ENCODE measurements at regions not wholly inside any gene's neighbourhood (a gene's known extent, or its start where the extent isn't known, plus 50 kb on each side); places are given as distances from the start of the nearest gene placed in this dataset.

DNA sequence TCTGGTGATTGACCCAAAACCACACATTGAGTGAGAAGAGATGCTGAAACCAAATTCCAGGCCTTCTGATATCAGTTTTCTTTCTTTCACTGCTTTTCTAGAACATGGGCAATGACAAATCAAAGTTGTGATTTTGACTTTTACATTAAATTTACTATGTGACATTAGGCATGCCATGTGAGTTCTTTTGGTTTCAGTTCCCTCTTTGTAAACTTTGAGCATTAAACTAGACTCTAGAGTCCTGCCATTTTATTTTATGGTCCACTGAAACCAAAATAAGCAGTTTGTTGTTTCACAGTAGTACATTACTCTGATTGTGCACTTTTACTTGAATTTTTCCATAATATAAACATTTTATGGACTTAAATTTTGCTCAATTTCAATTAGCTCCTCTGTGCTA, 381.1 kb upstream of the SEMA3D start:
- Histone ChIP-seq H3K4me2 (ENCODE audit: control insufficient read depth, extremely low read depth, insufficient read depth, low read depth, low read length) (no peak overlapping the region), H3K27me3 (ENCODE audit: control insufficient read depth, extremely low read depth, insufficient read depth, low read length) (no peaks in the 10 kb centered on the region), H3K9me3 (ENCODE audit: control insufficient read depth, low read depth, low read length) (no peaks in the 10 kb centered on the region), H3K4me3 (ENCODE audit: control insufficient read depth in 2 of 3, extremely low read depth in 1 of 3, insufficient read depth in 2 of 3, low read depth in 1 of 3, low read length in 3 of 3) (no peak overlapping the region), H3K4me1 (ENCODE audit: control insufficient read depth, extremely low read depth, insufficient read depth, low read length) (no peaks in the 10 kb centered on the region), H2AFZ (ENCODE audit: control insufficient read depth, low read length) (no peak overlapping the region), H4K20me1 (ENCODE audit: control insufficient read depth, extremely low read depth, insufficient read depth, low read length) (no peaks in the 10 kb centered on the region), H3K79me2 (ENCODE audit: control insufficient read depth, insufficient read depth, low read length) (no peaks in the 10 kb centered on the region), H3K27ac (ENCODE audit: control insufficient read depth, insufficient read depth, low read length) (no peak overlapping the region), H3K36me3 (ENCODE audit: control insufficient read depth in 2 of 2, extremely low read depth in 1 of 2, insufficient read depth in 2 of 2, low read length in 2 of 2) (no peaks in the 10 kb centered on the region), H3K9me1 (ENCODE audit: control insufficient read depth, extremely low read depth, insufficient read depth, low read length) (no peaks in the 10 kb centered on the region), H3K9ac (ENCODE audit: control insufficient read depth, extremely low read depth, insufficient read depth, low read length) (no peak overlapping the region)
- TF ChIP-seq, protein P1, sequence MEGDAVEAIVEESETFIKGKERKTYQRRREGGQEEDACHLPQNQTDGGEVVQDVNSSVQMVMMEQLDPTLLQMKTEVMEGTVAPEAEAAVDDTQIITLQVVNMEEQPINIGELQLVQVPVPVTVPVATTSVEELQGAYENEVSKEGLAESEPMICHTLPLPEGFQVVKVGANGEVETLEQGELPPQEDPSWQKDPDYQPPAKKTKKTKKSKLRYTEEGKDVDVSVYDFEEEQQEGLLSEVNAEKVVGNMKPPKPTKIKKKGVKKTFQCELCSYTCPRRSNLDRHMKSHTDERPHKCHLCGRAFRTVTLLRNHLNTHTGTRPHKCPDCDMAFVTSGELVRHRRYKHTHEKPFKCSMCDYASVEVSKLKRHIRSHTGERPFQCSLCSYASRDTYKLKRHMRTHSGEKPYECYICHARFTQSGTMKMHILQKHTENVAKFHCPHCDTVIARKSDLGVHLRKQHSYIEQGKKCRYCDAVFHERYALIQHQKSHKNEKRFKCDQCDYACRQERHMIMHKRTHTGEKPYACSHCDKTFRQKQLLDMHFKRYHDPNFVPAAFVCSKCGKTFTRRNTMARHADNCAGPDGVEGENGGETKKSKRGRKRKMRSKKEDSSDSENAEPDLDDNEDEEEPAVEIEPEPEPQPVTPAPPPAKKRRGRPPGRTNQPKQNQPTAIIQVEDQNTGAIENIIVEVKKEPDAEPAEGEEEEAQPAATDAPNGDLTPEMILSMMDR (optimal IDR thresholded peaks at IDR 0.05 in 1 of 3, IDR thresholded peaks at IDR 0.05 in 1 of 3, conservative IDR thresholded peaks at IDR 0.05 in 1 of 3; ENCODE audit: extremely low read depth in 1 of 3, insufficient read depth in 2 of 3, low read length in 3 of 3) = no peak
- no peak for TF ChIP-seq EZH2 (IDR thresholded peaks at IDR 0.05; ENCODE audit: low read length)
- dilution Hi-C loops (cut with MboI; ENCODE audit: extremely low pct_ligation_motif_present, low sequenced_read_pairs) = no loop called here
- no peak for DNase-seq (ENCODE audit: low read depth, low spot score)
- FAIRE-seq = no peak

DNA sequence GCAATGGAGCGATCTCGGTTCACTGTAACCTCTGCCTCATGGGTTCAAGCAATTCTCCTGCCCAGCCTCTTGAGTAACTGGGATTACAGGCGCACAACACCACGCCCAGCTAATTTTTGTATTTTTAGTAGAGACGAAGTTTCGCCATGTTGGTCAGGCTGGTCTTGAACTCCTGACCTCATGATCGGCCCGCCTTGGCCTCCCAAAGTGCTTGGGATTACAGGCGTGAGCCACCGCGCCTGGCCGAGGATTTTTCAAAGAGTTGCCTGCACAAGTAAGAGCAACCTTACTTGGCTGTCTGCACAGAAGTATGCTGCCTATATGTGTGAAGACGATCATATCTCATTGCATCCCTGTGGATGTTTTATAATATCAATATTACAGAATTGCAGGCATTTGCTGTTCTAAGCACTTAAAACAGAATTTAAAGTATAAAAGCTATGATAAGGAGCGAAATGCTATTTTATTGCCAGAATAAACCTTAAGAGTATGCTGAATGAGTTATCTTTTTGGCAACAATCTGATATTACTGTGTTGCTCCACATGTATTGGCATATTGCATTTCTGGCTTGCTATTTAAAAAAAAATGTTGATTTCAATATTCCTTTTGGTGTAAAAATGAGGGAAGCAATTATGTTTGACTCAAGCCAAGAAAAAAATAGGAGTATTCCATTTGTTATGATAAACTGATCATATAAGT, 379.4 kb upstream of the SEMA3D start:
- H3K4me1 ChIP-seq (ENCODE audit: control insufficient read depth, extremely low read depth, insufficient read depth, low read length) = no peaks in the 10 kb centered on the region
- no peak overlapping the region for H3K9ac ChIP-seq (ENCODE audit: control insufficient read depth, extremely low read depth, insufficient read depth, low read length)
- no peak for DNase-seq (ENCODE audit: low read depth, low spot score)
- dilution Hi-C loops (cut with MboI; ENCODE audit: extremely low pct_ligation_motif_present, low sequenced_read_pairs) = no loop called here
- H3K27me3 ChIP-seq (ENCODE audit: control insufficient read depth, extremely low read depth, insufficient read depth, low read length) = no peaks in the 10 kb centered on the region
- no peak overlapping the region for H3K4me2 ChIP-seq (ENCODE audit: control insufficient read depth, extremely low read depth, insufficient read depth, low read depth, low read length)
- H3K27ac ChIP-seq (ENCODE audit: control insufficient read depth, insufficient read depth, low read length) = no peak overlapping the region
- no peak for FAIRE-seq
- H3K9me3 ChIP-seq (ENCODE audit: control insufficient read depth, low read depth, low read length) = no peaks in the 10 kb centered on the region
- no peak overlapping the region for H3K4me3 ChIP-seq (ENCODE audit: control insufficient read depth in 2 of 3, extremely low read depth in 1 of 3, insufficient read depth in 2 of 3, low read depth in 1 of 3, low read length in 3 of 3)
- H3K79me2 ChIP-seq (ENCODE audit: control insufficient read depth, insufficient read depth, low read length) = no peaks in the 10 kb centered on the region
- H3K36me3 ChIP-seq (ENCODE audit: control insufficient read depth in 2 of 2, extremely low read depth in 1 of 2, insufficient read depth in 2 of 2, low read length in 2 of 2) = no peaks in the 10 kb centered on the region
- H3K9me1 ChIP-seq (ENCODE audit: control insufficient read depth, extremely low read depth, insufficient read depth, low read length) = no peaks in the 10 kb centered on the region
- TF ChIP-seq, protein P1 (optimal IDR thresholded peaks at IDR 0.05 in 1 of 3, IDR thresholded peaks at IDR 0.05 in 1 of 3, conservative IDR thresholded peaks at IDR 0.05 in 1 of 3; ENCODE audit: extremely low read depth in 1 of 3, insufficient read depth in 2 of 3, low read length in 3 of 3) = no peak
- no peak for TF ChIP-seq EZH2 (IDR thresholded peaks at IDR 0.05; ENCODE audit: low read length)
- H2AFZ ChIP-seq (ENCODE audit: control insufficient read depth, low read length) = no peak overlapping the region
- H4K20me1 ChIP-seq (ENCODE audit: control insufficient read depth, extremely low read depth, insufficient read depth, low read length) = no peaks in the 10 kb centered on the region

All from keratinocyte (primary cell).